Urinary bladder (tissue), 3 donors: ENCODE measurements at regions not wholly inside any gene's neighbourhood (a gene's known extent, or its start where the extent isn't known, plus 50 kb on each side); places are given as distances from the start of the nearest gene placed in this dataset.

ENCODE experiments used
- DNase-seq: peaks from one replicate; pipeline ENCODE4 v3.0.0-alpha.2; 2015; ENCODE audit errors: extremely low spot score
- H3K27ac ChIP-seq: one replicate; pipeline ENCODE4 v1.5.1; 2013; ENCODE audit warnings: low read depth, mild to moderate bottlenecking, moderate library complexity
- H3K36me3 ChIP-seq: one replicate; pipeline ENCODE4 v1.6.1; 2013; ENCODE audit warnings: mild to moderate bottlenecking, moderate library complexity; ENCODE audit not compliant: insufficient read depth
- H3K4me1 ChIP-seq: one replicate; pipeline ENCODE4 v1.6.1; 2013; ENCODE audit warnings: mild to moderate bottlenecking, moderate library complexity; ENCODE audit not compliant: insufficient read depth
- H3K4me3 ChIP-seq: one replicate; pipeline ENCODE4 v1.5.1; 2013; ENCODE audit warnings: low read depth, low read length
- WGBS: extraction: QIAGEN DNeasy Blood & Tissue Kit; methylation state at CpG from one replicate; pipeline ENCODE4 v1.1.7; 2013; 5-methylcytosine and 5-hydroxymethylcytosine counted together
- donor health status: healthy with polysubstance abuse.
- donor health status: healthy.

- Histone ChIP-seq H3K27ac (no peak overlapping the region), H3K36me3 (no peaks in the 10 kb centered on the region), H3K4me1 (no peaks in the 10 kb centered on the region), H3K4me3 (no peak overlapping the region)
- no peak for DNase-seq
- WGBS, result 76% methylated on average over 19 of the region's 19 CpGs
Measured at GRCh38 chrX:69093960-69094871, 71.0 kb downstream of the PJA1 start.

GRCh38 chrX:69090022-69090421 is 75.2 kb downstream of the PJA1 start:
- DNase-seq, result no peak
- no peaks in the 10 kb centered on the region for H3K36me3 ChIP-seq
- H3K27ac ChIP-seq, result no peak overlapping the region
- no peak overlapping the region for H3K4me3 ChIP-seq
- no peaks in the 10 kb centered on the region for H3K4me1 ChIP-seq

GRCh38 chrX:69089203-69089602 is 76.0 kb downstream of the PJA1 start:
- WGBS, result 92% methylated on average over 3 of the region's 3 CpGs
- H3K27ac ChIP-seq, result no peak overlapping the region
- no peak overlapping the region for H3K4me3 ChIP-seq
- DNase-seq, result no peak
- H3K4me1 ChIP-seq, result no peaks in the 10 kb centered on the region
- H3K36me3 ChIP-seq, result no peaks in the 10 kb centered on the region

GRCh38 chrX:69088171-69088938 is 76.9 kb downstream of the PJA1 start:
- no peaks in the 10 kb centered on the region for H3K4me1 ChIP-seq
- WGBS, result 54% methylated on average over 12 of the region's 12 CpGs
- no peaks in the 10 kb centered on the region for H3K36me3 ChIP-seq
- DNase-seq, result no peak
- H3K4me3 ChIP-seq, result no peak overlapping the region
- H3K27ac ChIP-seq, result no peak overlapping the region

- Histone ChIP-seq H3K27ac (no peak overlapping the region), H3K4me3 (no peak overlapping the region), H3K4me1 (no peaks in the 10 kb centered on the region), H3K36me3 (no peaks in the 10 kb centered on the region)
- DNase-seq, result no peak
- WGBS, result 76% methylated on average over 4 of the region's 4 CpGs
Measured at GRCh38 chrX:69085826-69086225, 79.4 kb downstream of the PJA1 start.

- 57% methylated on average over 1 of the region's 1 CpG for WGBS
- no peaks in the 10 kb centered on the region for H3K36me3 ChIP-seq
- no peak overlapping the region for H3K4me3 ChIP-seq
- H3K27ac ChIP-seq, result no peak overlapping the region
- no peaks in the 10 kb centered on the region for H3K4me1 ChIP-seq
- DNase-seq, result no peak
Measured at GRCh38 chrX:69085151-69085550, 80.1 kb downstream of the PJA1 start.

GRCh38 chrX:69083801-69084200 is 81.5 kb downstream of the PJA1 start:
- Histone ChIP-seq H3K36me3 (no peaks in the 10 kb centered on the region), H3K4me1 (no peaks in the 10 kb centered on the region), H3K4me3 (no peak overlapping the region), H3K27ac (no peak overlapping the region)
- DNase-seq, result no peak
- 90% methylated on average over 4 of the region's 4 CpGs for WGBS

GRCh38 chrX:69083361-69083760 is 81.9 kb downstream of the PJA1 start:
- H3K36me3 ChIP-seq, result no peaks in the 10 kb centered on the region
- WGBS, result 79% methylated on average over 3 of the region's 3 CpGs
- H3K4me1 ChIP-seq, result no peaks in the 10 kb centered on the region
- H3K27ac ChIP-seq, result no peak overlapping the region
- no peak for DNase-seq
- H3K4me3 ChIP-seq, result no peak overlapping the region

- Histone ChIP-seq H3K4me3 (no peak overlapping the region), H3K4me1 (no peaks in the 10 kb centered on the region), H3K27ac (no peak overlapping the region), H3K36me3 (no peaks in the 10 kb centered on the region)
- DNase-seq, result no peak
- 80% methylated on average over 7 of the region's 7 CpGs for WGBS
Measured at GRCh38 chrX:69082753-69083150, 82.5 kb downstream of the PJA1 start.

- Histone ChIP-seq H3K27ac (no peak overlapping the region), H3K4me3 (no peak overlapping the region), H3K36me3 (no peaks in the 10 kb centered on the region), H3K4me1 (no peaks in the 10 kb centered on the region)
- no peak for DNase-seq
- WGBS, result 62% methylated on average over 10 of the region's 10 CpGs
Measured at GRCh38 chrX:69082055-69082752, 83.0 kb downstream of the PJA1 start.

GRCh38 chrX:69080855-69081465 is 84.3 kb downstream of the PJA1 start:
- Histone ChIP-seq H3K4me3 (no peak overlapping the region), H3K36me3 (no peaks in the 10 kb centered on the region), H3K27ac (no peak overlapping the region), H3K4me1 (no peaks in the 10 kb centered on the region)
- WGBS, result 65% methylated on average over 15 of the region's 15 CpGs
- no peak for DNase-seq

- Histone ChIP-seq H3K36me3 (no peaks in the 10 kb centered on the region), H3K4me1 (no peaks in the 10 kb centered on the region), H3K4me3 (no peak overlapping the region), H3K27ac (no peak overlapping the region)
- no peak for DNase-seq
- WGBS, result 85% methylated on average over 5 of the region's 5 CpGs
Measured at GRCh38 chrX:69079268-69079667, 86.0 kb downstream of the PJA1 start.

- Histone ChIP-seq H3K27ac (no peak overlapping the region), H3K36me3 (no peaks in the 10 kb centered on the region), H3K4me1 (no peaks in the 10 kb centered on the region), H3K4me3 (no peak overlapping the region)
- DNase-seq, result no peak
- 68% methylated on average over 6 of the region's 6 CpGs for WGBS
Measured at GRCh38 chrX:69077895-69078455, 87.3 kb downstream of the PJA1 start.
